Esophagus squamous epithelium (tissue), 5 donors: ENCODE measurements at regions not wholly inside any gene's neighbourhood (a gene's known extent, or its start where the extent isn't known, plus 50 kb on each side); places are given as distances from the start of the nearest gene placed in this dataset.

Experiments
- DNase-seq: peaks from one replicate; lab custom pipeline; 2025; lab: John Stamatoyannopoulos, UW
- H3K27ac ChIP-seq, 4 donors: fragments of 200-600 bp; sonication (generic); one replicate each; pipeline ENCODE4 v1.5.1; 2016 to 2019; ENCODE audit warnings: mild to moderate bottlenecking in 1 of 4
- H3K27me3 ChIP-seq, 4 donors: fragments of 200-600 bp; sonication (generic); 1 replicate in 3 of 4; 2 replicates in 1 of 4; pipeline versions ENCODE4 v1.5.1 to v1.6.0; 2017 to 2021; ENCODE audit warnings: antibody characterized with exemption in 1 of 4
- H3K36me3 ChIP-seq, 3 donors: fragments of 200-600 bp; sonication (generic); one replicate each; pipeline ENCODE4 v1.5.1; 2016 to 2019
- H3K4me1 ChIP-seq, 3 donors: fragments of 200-600 bp; sonication (generic); one replicate each; pipeline ENCODE4 v1.5.1; 2017 to 2019
- H3K4me3 ChIP-seq, 4 donors: fragments of 200-600 bp; sonication (generic); 1 replicate in 3 of 4; 2 replicates in 1 of 4; pipeline ENCODE4 v1.5.1; 2016 to 2019; ENCODE audit warnings: mild to moderate bottlenecking in 2 of 4, moderate library complexity in 1 of 4
- H3K9me3 ChIP-seq, 3 donors: fragments of 200-600 bp; sonication (generic); one replicate each; pipeline ENCODE4 v1.5.1; 2016 to 2019
- CTCF ChIP-seq, 6 experiments: fragments of 450-650 bp in 4 of 6; fragments of 200-600 bp in 2 of 6; sonication (generic) in 2 of 6; IDR thresholded peaks; one replicate each; pipeline ENCODE4 v1.5.1; 2016 to 2019; ENCODE audit warnings: antibody characterized with exemption in 6 of 6, mild to moderate bottlenecking in 4 of 6, moderate library complexity in 4 of 6
- POLR2A ChIP-seq, 4 donors: fragments of 450-650 bp; IDR thresholded peaks; one replicate each; pipeline ENCODE4 v1.6.1; 2017; ENCODE audit warnings: antibody characterized with exemption in 4 of 4, mild to moderate bottlenecking in 4 of 4, moderate library complexity in 3 of 4
- WGBS, 2 donors: methylation state at CpG; one replicate each; pipeline ENCODE4 v1.1.5; 2018; 5-methylcytosine and 5-hydroxymethylcytosine counted together
- intact Hi-C: fragments of 100-400 bp; cut with DNase I; formaldehyde crosslinking; loops from one replicate; pipeline ENCODE4 v1.15.0; 2022
- small RNA-seq, 4 donors: library from RNA; depleted of rRNA; stranded (forward); fragments of <200 nt; gene quantifications; one replicate each; pipeline ENCODE3, GENCODE V24; 2016
- donor health status: DM: yes; HTN: yes; CAD: no.

GRCh38 chr10:1809139-1809741 lies 71.9 kb upstream of the ADARB2 start:
- TF ChIP-seq POLR2A (IDR thresholded peaks at IDR 0.05) = no peak

GRCh38 chr10:1807924-1808323 lies 70.6 kb upstream of the ADARB2 start:
- no peak for DNase-seq
- WGBS, 2 donors = 86 to 89% methylated on average over 15 to 24 of the region's 25 CpGs
- Histone ChIP-seq H3K36me3 (no peaks in the 10 kb centered on the region), H3K4me1 (no peaks in the 10 kb centered on the region), H3K27ac (no peak overlapping the region), H3K27me3 (no peaks in the 10 kb centered on the region), H3K4me3 (no peak overlapping the region), H3K9me3 (no peaks in the 10 kb centered on the region)
- intact Hi-C loops = no loop called here
- TF ChIP-seq POLR2A (IDR thresholded peaks at IDR 0.05) (no peak), CTCF (IDR thresholded peaks at IDR 0.05) (no peak)

More at GRCh38 chr10:1809139-1809741, 71.9 kb upstream of the ADARB2 start:
- no peak overlapping the region for H3K4me3 ChIP-seq
- 84 to 88% methylated on average over 13 to 25 of the region's 27 CpGs for WGBS, 2 donors
- no peaks in the 10 kb centered on the region for H3K9me3 ChIP-seq
- H3K36me3 ChIP-seq = no peaks in the 10 kb centered on the region
- intact Hi-C loops = no loop called here
- H3K27me3 ChIP-seq = no peaks in the 10 kb centered on the region
- no peak for DNase-seq
- no peaks in the 10 kb centered on the region for H3K4me1 ChIP-seq
- H3K27ac ChIP-seq = no peak overlapping the region

- 91 to 100% methylated on average over 1 to 3 of the region's 9 CpGs for WGBS, 2 donors
- H3K4me1 ChIP-seq = no peaks in the 10 kb centered on the region
- DNase-seq = no peak
- no peaks in the 10 kb centered on the region for H3K27me3 ChIP-seq
- TF ChIP-seq CTCF (IDR thresholded peaks at IDR 0.05) = no peak
- no peak for TF ChIP-seq POLR2A (IDR thresholded peaks at IDR 0.05)
- intact Hi-C loops = no loop called here
- no peaks in the 10 kb centered on the region for H3K36me3 ChIP-seq
- no peak overlapping the region for H3K4me3 ChIP-seq
- H3K9me3 ChIP-seq = no peaks in the 10 kb centered on the region
- no peak overlapping the region for H3K27ac ChIP-seq
Measured at GRCh38 chr10:1807196-1807595, 69.9 kb upstream of the ADARB2 start.

- H3K36me3 ChIP-seq = no peaks in the 10 kb centered on the region
- H3K27me3 ChIP-seq = no peaks in the 10 kb centered on the region
- H3K27ac ChIP-seq = no peak overlapping the region
- no peak for DNase-seq
- TF ChIP-seq POLR2A (IDR thresholded peaks at IDR 0.05) = no peak
- TF ChIP-seq CTCF (IDR thresholded peaks at IDR 0.05) = no peak
- intact Hi-C loops = no loop called here
- 81 to 89% methylated on average over 2 of the region's 2 CpGs for WGBS, 2 donors
- H3K4me3 ChIP-seq = no peak overlapping the region
- no peaks in the 10 kb centered on the region for H3K4me1 ChIP-seq
- H3K9me3 ChIP-seq = peaks cover 0 to 4% (median 0%) of the 10 kb centered on the region in 3 donors
Measured at GRCh38 chr10:1802413-1802812, 65.1 kb upstream of the ADARB2 start.

GRCh38 chr10:1788401-1788800 lies 51.1 kb upstream of the ADARB2 start:
- 66 to 67% methylated on average over 9 of the region's 9 CpGs for WGBS, 2 donors
- no peak for DNase-seq
- no peaks in the 10 kb centered on the region for H3K9me3 ChIP-seq
- peaks cover 0 to 3% (median 0%) of the 10 kb centered on the region in 4 donors for H3K27me3 ChIP-seq
- no peaks in the 10 kb centered on the region for H3K36me3 ChIP-seq
- no peak overlapping the region for H3K27ac ChIP-seq
- intact Hi-C loops = no loop called here
- H3K4me3 ChIP-seq = no peak overlapping the region
- H3K4me1 ChIP-seq = no peaks in the 10 kb centered on the region
- TF ChIP-seq CTCF (IDR thresholded peaks at IDR 0.05) (no peak), POLR2A (IDR thresholded peaks at IDR 0.05) (no peak)

Small RNAs in the stretch of these regions (small RNA-seq; reads per million reads assigned to genes)
- gene MIR6072 = 0 reads per million in 4 donors
- 0 reads per million in 4 donors for gene RNU6-576P
- 0 reads per million in 4 donors for gene RNU6-889P
